HL-60 (cell line): ENCODE measurements at regions not wholly inside any gene's neighbourhood (a gene's known extent, or its start where the extent isn't known, plus 50 kb on each side); places are given as distances from the start of the nearest gene placed in this dataset.

Experiments
- DNase-seq, 2 experiments: peaks; one replicate each; pipeline ENCODE4 v3.0.0-alpha.2; 2010 to 2020; ENCODE audit warnings: low read depth in 1 of 2, low spot score in 1 of 2
- H3K27ac ChIP-seq: fragments of 250-450 bp; sonication (Bioruptor Pico); replicated peaks from 2 replicates; pipeline ENCODE4 v1.5.1; 2020; ENCODE audit warnings: mild to moderate bottlenecking, moderate library complexity
- H3K27me3 ChIP-seq: fragments of 250-450 bp; sonication (Bioruptor Pico); 2 replicates; pipeline ENCODE4 v1.5.1; 2021; ENCODE audit warnings: mild to moderate bottlenecking, moderate library complexity; ENCODE audit not compliant: insufficient read depth, poor library complexity, severe bottlenecking
- H3K4me3 ChIP-seq: replicated peaks from 2 replicates; pipeline ENCODE4 v1.5.1; 2011; ENCODE audit warnings: mild to moderate bottlenecking, control low read depth, low read length; ENCODE audit not compliant: insufficient read depth
- GABPA ChIP-seq: IDR thresholded peaks from 2 replicates; pipeline ENCODE4 v1.6.1; 2012; ENCODE audit warnings: low read depth
- POLR2AphosphoS5 ChIP-seq: IDR thresholded peaks from 2 replicates; pipeline ENCODE4 v1.6.1; 2012; ENCODE audit warnings: low read depth
- REST ChIP-seq: IDR thresholded peaks from 2 replicates; pipeline ENCODE4 v1.6.1; 2012; ENCODE audit warnings: low read depth; ENCODE audit not compliant: insufficient replicate concordance
- SPI1 ChIP-seq: IDR thresholded peaks from 2 replicates; pipeline ENCODE4 v1.6.1; 2012; ENCODE audit warnings: low read depth, mild to moderate bottlenecking, borderline replicate concordance
- TF ChIP-seq, protein P1 (sequence below): IDR thresholded peaks from one replicate; pipeline ENCODE4 v1.5.1; 2011; ENCODE audit warnings: low read length, control low read depth, inconsistent platforms; ENCODE audit not compliant: insufficient read depth

DNA sequence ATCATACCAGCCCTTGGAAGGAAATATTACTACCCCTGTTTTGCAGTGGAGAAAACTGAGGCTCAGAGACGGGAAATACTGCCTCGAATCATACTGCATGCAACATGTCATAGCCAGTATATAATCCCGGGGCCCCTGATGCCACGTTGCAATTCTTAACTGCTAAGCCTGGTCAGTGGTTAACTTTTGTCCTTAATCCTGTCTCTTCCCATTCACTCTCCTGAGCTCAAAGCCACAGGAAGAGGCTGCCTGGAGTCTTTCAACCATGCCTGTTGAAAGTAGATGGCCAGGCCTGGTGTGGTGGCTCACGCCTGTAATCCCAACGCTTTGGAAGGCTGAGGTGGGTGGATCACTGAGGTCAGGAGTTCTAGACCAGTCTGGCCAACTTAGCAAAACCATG is 166.6 kb downstream of the MIAT start:
- no peak for DNase-seq
- no peak overlapping the region for H3K27ac ChIP-seq
- no peak for TF ChIP-seq POLR2AphosphoS5
- TF ChIP-seq, protein P1, sequence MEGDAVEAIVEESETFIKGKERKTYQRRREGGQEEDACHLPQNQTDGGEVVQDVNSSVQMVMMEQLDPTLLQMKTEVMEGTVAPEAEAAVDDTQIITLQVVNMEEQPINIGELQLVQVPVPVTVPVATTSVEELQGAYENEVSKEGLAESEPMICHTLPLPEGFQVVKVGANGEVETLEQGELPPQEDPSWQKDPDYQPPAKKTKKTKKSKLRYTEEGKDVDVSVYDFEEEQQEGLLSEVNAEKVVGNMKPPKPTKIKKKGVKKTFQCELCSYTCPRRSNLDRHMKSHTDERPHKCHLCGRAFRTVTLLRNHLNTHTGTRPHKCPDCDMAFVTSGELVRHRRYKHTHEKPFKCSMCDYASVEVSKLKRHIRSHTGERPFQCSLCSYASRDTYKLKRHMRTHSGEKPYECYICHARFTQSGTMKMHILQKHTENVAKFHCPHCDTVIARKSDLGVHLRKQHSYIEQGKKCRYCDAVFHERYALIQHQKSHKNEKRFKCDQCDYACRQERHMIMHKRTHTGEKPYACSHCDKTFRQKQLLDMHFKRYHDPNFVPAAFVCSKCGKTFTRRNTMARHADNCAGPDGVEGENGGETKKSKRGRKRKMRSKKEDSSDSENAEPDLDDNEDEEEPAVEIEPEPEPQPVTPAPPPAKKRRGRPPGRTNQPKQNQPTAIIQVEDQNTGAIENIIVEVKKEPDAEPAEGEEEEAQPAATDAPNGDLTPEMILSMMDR, result no peak
- TF ChIP-seq SPI1, result no peak
- TF ChIP-seq GABPA, result no peak
- TF ChIP-seq REST, result no peak

DNA sequence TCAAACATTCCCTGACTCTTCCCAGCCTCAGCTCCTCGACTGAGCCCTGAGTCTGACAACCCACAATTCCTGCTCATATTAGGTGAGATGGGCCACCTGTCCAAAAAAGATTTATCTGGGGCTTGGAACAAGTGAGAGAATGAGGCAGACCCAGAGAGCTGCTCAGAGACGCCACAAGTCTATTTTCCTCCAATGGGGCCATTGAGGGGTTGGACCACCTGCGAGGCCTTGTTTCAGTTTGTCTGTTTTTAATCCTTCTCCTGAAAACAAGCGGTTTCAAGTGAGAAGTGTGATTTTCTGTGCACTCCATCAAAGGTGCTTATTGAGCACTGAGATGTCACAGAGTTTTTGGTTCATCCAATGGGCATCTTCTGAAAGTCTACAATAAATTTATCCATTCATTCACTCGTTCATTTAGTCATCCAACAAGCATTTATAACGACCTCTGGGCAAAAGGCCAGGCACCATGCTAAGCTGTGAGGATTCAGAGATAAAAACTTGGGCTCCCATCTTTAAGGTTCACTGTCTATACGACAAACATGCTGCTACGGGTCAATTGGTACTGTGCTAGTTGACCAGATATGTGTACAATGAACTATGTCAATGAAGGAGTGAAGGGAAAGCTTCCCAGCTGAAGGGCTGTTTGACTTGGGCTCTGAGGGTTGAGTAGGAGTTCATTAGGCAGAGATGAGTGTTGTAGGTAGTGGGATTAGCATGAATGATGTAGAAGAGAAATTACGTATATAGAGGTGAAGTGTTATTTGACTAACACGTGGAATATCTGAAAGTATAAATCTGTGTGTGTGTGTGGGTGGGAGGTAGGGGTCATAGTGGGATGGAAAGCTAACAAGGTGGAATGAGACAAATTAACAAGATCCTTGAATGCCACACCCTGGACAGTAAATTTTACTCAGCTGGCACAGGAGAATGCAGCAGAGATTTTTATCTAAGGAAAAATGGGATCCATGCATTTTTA is 168.9 kb downstream of the MIAT start:
- Histone ChIP-seq H3K4me3 (no peak overlapping the region), H3K27ac (no peak overlapping the region), H3K27me3 (peaks cover 4% of the 10 kb centered on the region)
- no peak for DNase-seq
- TF ChIP-seq, protein P1, result no peak
- TF ChIP-seq POLR2AphosphoS5 (no peak), GABPA (no peak), SPI1 (no peak), REST (no peak)

More for the DNA sequence above, 166.6 kb downstream of the MIAT start:
- peaks cover 4% of the 10 kb centered on the region for H3K27me3 ChIP-seq
- H3K4me3 ChIP-seq, result no peak overlapping the region

GRCh38 chr22:26827611-26828010 is 170.2 kb downstream of the MIAT start:
- TF ChIP-seq, protein P1, result no peak
- TF ChIP-seq POLR2AphosphoS5, result no peak
- TF ChIP-seq SPI1, result no peak
- no peak for TF ChIP-seq REST
- TF ChIP-seq GABPA, result no peak
- Histone ChIP-seq H3K27ac (no peak overlapping the region), H3K27me3 (peaks cover 3% of the 10 kb centered on the region), H3K4me3 (no peak overlapping the region)
- no peak for DNase-seq
